Calu3 (cell line): ENCODE measurements at regions not wholly inside any gene's neighbourhood (a gene's known extent, or its start where the extent isn't known, plus 50 kb on each side); places are given as distances from the start of the nearest gene placed in this dataset.

Experiments
- BruUV-seq: library from RNA; stranded (reverse); fragments of 400-500 nt; replicated peaks from 2 replicates; lab custom pipeline; 2021; lab: Mats Ljungman, UMichigan
- CTCF ChIA-PET: fragments of 300-600 bp; sonication (Branson Sonifier 250); formaldehyde crosslinking; loops from one replicate; lab custom pipeline; 2022; ENCODE audit warnings: antibody characterized with exemption; lab: Charles Lee
- DNase-seq: peaks from one replicate; pipeline ENCODE4 v3.0.0; 2022
- H3K27ac Mint-ChIP-seq: one replicate; pipeline ENCODE4 v1.8.0; 2022; ENCODE audit warnings: mixed read lengths; ENCODE audit not compliant: unreplicated experiment
- H3K27me3 Mint-ChIP-seq: one replicate; pipeline ENCODE4 v1.8.0; 2022; ENCODE audit warnings: mixed read lengths; ENCODE audit not compliant: unreplicated experiment
- H3K36me3 Mint-ChIP-seq: one replicate; pipeline ENCODE4 v1.8.0; 2022; ENCODE audit warnings: mild to moderate bottlenecking, moderate library complexity, mixed read lengths; ENCODE audit not compliant: insufficient read depth, unreplicated experiment
- H3K4me1 Mint-ChIP-seq: one replicate; pipeline ENCODE4 v1.8.0; 2022; ENCODE audit warnings: mild to moderate bottlenecking, low read depth, mixed read lengths; ENCODE audit not compliant: unreplicated experiment
- H3K4me3 Mint-ChIP-seq: one replicate; pipeline ENCODE4 v1.8.0; 2022; ENCODE audit warnings: mild to moderate bottlenecking, low read depth, moderate library complexity, mixed read lengths; ENCODE audit not compliant: unreplicated experiment
- H3K9me3 Mint-ChIP-seq: one replicate; pipeline ENCODE4 v1.8.0; 2022; ENCODE audit warnings: low read depth, mixed read lengths; ENCODE audit not compliant: unreplicated experiment
- CTCF ChIP-seq: fragments of 200-600 bp; IDR thresholded peaks from one replicate; pipeline ENCODE4 v1.8.0; 2022; ENCODE audit warnings: antibody characterized with exemption; ENCODE audit not compliant: unreplicated experiment
- intact Hi-C: fragments of 100-400 bp; cut with micrococcal nuclease; formaldehyde crosslinking; loops from one replicate; pipeline ENCODE4 v1.10.0; 2022; ENCODE audit not compliant: unreplicated experiment

GRCh38 chr6:93902517-93902916 lies 483.2 kb upstream of the EPHA7 start:
- BruUV-seq, result no TSS peak
- DNase-seq, result no peak
- Mint-ChIP-seq H3K4me1 (no peaks in the 10 kb centered on the region), H3K27ac (no peak overlapping the region), H3K27me3 (no peaks in the 10 kb centered on the region), H3K4me3 (no peak overlapping the region), H3K9me3 (peaks cover 11% of the 10 kb centered on the region), H3K36me3 (no peaks in the 10 kb centered on the region)
- CTCF ChIA-PET, result no interaction called here
- intact Hi-C loops, result no loop called here
- no peak for TF ChIP-seq CTCF

GRCh38 chr6:93900142-93900541 lies 480.8 kb upstream of the EPHA7 start:
- intact Hi-C loops, result no loop called here
- Mint-ChIP-seq H3K27ac (no peak overlapping the region), H3K4me1 (no peaks in the 10 kb centered on the region), H3K4me3 (no peak overlapping the region), H3K9me3 (peaks cover 7% of the 10 kb centered on the region), H3K27me3 (no peaks in the 10 kb centered on the region), H3K36me3 (no peaks in the 10 kb centered on the region)
- DNase-seq, result no peak
- CTCF ChIA-PET, result no interaction called here
- no TSS peak for BruUV-seq
- TF ChIP-seq CTCF, result no peak

GRCh38 chr6:93896081-93896480 lies 476.7 kb upstream of the EPHA7 start:
- BruUV-seq, result no TSS peak
- no peak overlapping the region for H3K27ac Mint-ChIP-seq
- peaks cover 6% of the 10 kb centered on the region for H3K9me3 Mint-ChIP-seq
- H3K4me1 Mint-ChIP-seq, result no peaks in the 10 kb centered on the region
- TF ChIP-seq CTCF, result no peak
- CTCF ChIA-PET, result no interaction called here
- no peak for DNase-seq
- no peaks in the 10 kb centered on the region for H3K27me3 Mint-ChIP-seq
- H3K36me3 Mint-ChIP-seq, result no peaks in the 10 kb centered on the region
- intact Hi-C loops, result no loop called here
- H3K4me3 Mint-ChIP-seq, result no peak overlapping the region

- CTCF ChIA-PET, result no interaction called here
- no peak for DNase-seq
- peaks cover 4% of the 10 kb centered on the region for H3K9me3 Mint-ChIP-seq
- no peaks in the 10 kb centered on the region for H3K36me3 Mint-ChIP-seq
- H3K27ac Mint-ChIP-seq, result no peak overlapping the region
- no peaks in the 10 kb centered on the region for H3K27me3 Mint-ChIP-seq
- no peaks in the 10 kb centered on the region for H3K4me1 Mint-ChIP-seq
- intact Hi-C loops, result no loop called here
- no peak for TF ChIP-seq CTCF
- H3K4me3 Mint-ChIP-seq, result no peak overlapping the region
- BruUV-seq, result no TSS peak
Measured at GRCh38 chr6:93894521-93894920, 475.2 kb upstream of the EPHA7 start.
